Mucosa of stomach (tissue), 1 donor: ENCODE measurements at regions not wholly inside any gene's neighbourhood (a gene's known extent, or its start where the extent isn't known, plus 50 kb on each side); places are given as distances from the start of the nearest gene placed in this dataset.

Source experiments
- H3K27me3 ChIP-seq: one replicate; pipeline ENCODE4 v1.7.0; 2013; ENCODE audit warnings: mild to moderate bottlenecking, low read length; ENCODE audit not compliant: control insufficient read depth, insufficient read depth
- H3K36me3 ChIP-seq: one replicate; pipeline ENCODE4 v1.7.0; 2013; ENCODE audit warnings: low read length; ENCODE audit not compliant: control insufficient read depth, insufficient read depth
- H3K4me1 ChIP-seq: one replicate; pipeline ENCODE4 v1.7.0; 2013; ENCODE audit warnings: mild to moderate bottlenecking, low read length; ENCODE audit not compliant: control insufficient read depth, insufficient read depth
- H3K4me3 ChIP-seq: one replicate; pipeline ENCODE4 v1.7.0; 2013; ENCODE audit warnings: low read length
- H3K9ac ChIP-seq: one replicate; pipeline ENCODE4 v1.7.0; 2013; ENCODE audit warnings: mild to moderate bottlenecking, low read length, moderate library complexity
- H3K9me3 ChIP-seq: one replicate; pipeline ENCODE4 v1.7.0; 2013; ENCODE audit warnings: mild to moderate bottlenecking, low read length, moderate library complexity; ENCODE audit not compliant: control insufficient read depth
- donor health status: Pancreatic carcinoma.

DNA sequence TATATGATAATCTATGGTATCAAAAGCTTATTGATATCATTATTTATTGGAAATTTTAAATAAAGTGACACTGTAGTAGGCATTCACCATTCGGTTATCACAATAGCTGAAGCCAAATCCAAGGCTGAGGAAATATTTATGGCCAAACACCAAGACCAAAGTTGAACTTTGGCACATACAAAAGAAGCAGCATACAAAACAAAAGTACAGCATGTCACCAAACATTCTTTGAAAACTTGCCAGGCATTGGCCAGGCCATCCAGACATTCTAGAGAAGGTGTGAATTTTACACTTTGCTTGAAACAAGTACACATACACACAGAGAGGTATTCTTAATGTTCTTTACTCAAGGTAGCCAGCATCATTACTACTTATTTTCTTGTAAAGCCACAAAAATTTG is 544.4 kb upstream of the CXADR start:
- H3K9ac ChIP-seq, result no peak overlapping the region
- H3K36me3 ChIP-seq, result no peaks in the 10 kb centered on the region
- H3K4me1 ChIP-seq, result no peaks in the 10 kb centered on the region
- H3K4me3 ChIP-seq, result no peak overlapping the region
- H3K9me3 ChIP-seq, result no peaks in the 10 kb centered on the region
- H3K27me3 ChIP-seq, result no peaks in the 10 kb centered on the region

DNA sequence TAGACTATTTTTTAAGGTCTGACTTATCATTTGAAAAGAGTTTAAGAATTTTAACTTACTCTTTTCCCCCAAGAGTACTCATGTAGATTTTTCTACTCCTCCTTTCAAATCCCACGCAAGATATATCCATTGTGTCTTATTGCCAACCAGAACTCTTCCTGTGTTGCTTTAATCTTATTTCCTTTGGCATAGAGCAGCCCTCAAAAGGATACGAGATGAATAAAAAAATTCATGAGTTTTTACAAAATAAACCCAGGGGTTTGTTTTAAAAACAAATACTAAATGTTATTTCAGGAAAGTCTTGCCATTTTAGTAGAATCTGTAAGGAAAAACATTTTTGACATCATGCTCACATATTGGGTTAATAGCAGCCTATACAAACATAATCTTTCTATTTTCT is 543.2 kb upstream of the CXADR start:
- Histone ChIP-seq H3K9me3 (no peaks in the 10 kb centered on the region), H3K9ac (no peak overlapping the region), H3K4me3 (no peak overlapping the region)

DNA sequence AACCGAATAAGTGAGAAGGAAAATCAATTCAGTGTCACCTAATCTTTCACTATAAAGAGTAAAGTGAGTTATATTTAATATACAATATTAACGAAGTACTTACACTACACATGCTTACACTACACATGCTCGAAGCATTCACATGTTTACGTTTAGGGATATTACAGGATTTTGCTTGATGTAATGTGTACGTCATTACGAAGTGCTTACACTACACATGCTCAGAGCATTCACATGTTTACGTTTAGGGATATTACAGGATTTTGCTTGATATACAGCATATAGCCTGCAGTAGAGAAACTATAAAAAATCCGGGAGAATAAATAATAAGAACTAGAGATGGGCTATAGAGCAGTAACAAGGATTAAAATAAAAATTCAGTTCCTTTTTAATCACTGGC is 538.8 kb upstream of the CXADR start:
- H3K9ac ChIP-seq, result no peak overlapping the region
- no peak overlapping the region for H3K4me3 ChIP-seq
- no peaks in the 10 kb centered on the region for H3K27me3 ChIP-seq
- H3K4me1 ChIP-seq, result no peaks in the 10 kb centered on the region
- H3K36me3 ChIP-seq, result no peaks in the 10 kb centered on the region
- no peaks in the 10 kb centered on the region for H3K9me3 ChIP-seq

More for the DNA sequence above, 543.2 kb upstream of the CXADR start:
- Histone ChIP-seq H3K36me3 (no peaks in the 10 kb centered on the region), H3K4me1 (no peaks in the 10 kb centered on the region), H3K27me3 (no peaks in the 10 kb centered on the region)

DNA sequence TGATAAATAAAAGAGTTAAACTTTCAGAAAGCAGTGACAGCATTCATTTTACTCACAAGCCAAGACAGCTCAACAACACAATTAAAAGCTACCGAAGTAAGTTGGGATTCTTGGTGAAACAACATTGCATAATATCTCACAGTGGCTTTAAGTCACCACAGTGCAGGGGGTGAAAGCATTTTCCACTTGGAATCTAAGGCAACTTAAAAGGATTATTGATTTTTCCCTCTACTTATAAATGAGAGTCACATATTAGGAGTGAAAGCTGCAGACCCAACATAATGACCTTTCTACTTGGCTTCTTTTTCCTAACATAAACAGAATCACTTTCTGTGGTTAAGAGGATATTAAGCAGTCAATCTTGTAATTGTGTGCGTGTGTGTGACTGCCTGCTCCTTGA is 536.6 kb upstream of the CXADR start:
- no peaks in the 10 kb centered on the region for H3K9me3 ChIP-seq
- no peaks in the 10 kb centered on the region for H3K27me3 ChIP-seq
- no peaks in the 10 kb centered on the region for H3K36me3 ChIP-seq
- no peak overlapping the region for H3K4me3 ChIP-seq
- no peaks in the 10 kb centered on the region for H3K4me1 ChIP-seq
- H3K9ac ChIP-seq, result no peak overlapping the region

DNA sequence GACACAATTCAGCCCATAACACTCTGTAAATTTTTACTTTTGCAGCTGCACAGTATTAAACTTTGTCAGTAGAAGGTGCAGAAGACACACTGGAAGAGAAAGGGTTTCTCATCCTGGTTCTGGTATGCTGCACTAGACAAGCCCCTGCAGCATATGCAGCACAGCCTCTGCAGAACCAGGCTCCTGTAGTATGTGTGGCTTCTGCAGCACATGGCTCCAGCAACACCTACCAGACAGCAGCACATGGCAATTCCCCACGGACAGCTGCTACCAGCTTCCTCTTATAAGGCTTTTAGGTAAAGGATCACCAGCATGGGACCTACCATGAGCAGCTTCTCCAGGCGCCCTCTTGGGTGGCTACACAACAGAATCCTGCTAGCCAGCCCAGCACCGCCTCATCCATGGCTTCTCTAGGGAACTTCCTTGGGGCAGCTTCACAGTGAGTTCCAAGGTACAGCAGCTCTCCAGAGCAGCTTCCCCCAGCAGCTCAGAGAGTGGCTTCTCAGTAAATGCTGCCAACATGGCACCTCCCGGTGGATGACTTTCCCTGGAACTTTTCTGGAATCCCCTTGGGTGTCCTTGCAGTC is 534.4 kb upstream of the CXADR start:
- Histone ChIP-seq H3K36me3 (no peaks in the 10 kb centered on the region), H3K4me1 (no peaks in the 10 kb centered on the region), H3K4me3 (no peak overlapping the region), H3K9me3 (no peaks in the 10 kb centered on the region), H3K27me3 (no peaks in the 10 kb centered on the region), H3K9ac (no peak overlapping the region)

DNA sequence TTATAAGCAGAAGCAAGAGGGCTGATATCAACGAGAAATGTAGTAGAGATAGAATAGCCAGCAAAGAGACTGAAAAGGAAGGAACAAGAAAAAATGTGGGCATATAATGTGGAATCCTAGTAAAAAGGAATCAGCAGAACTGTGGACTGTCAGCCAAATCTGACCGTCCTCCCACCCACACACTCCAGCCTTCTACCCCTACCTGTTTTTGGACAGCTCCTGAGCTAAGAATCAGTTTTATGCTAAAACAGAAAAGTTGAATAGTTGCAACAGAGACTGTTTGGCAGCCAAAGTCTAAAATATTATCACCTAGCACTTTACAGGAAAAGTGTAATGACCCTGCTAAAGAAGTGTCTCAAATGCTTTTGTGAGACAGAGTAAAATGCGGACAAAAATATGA is 533.3 kb upstream of the CXADR start:
- H3K4me3 ChIP-seq, result no peak overlapping the region
- H3K9ac ChIP-seq, result no peak overlapping the region
- no peaks in the 10 kb centered on the region for H3K9me3 ChIP-seq
- H3K27me3 ChIP-seq, result no peaks in the 10 kb centered on the region
- H3K36me3 ChIP-seq, result no peaks in the 10 kb centered on the region
- H3K4me1 ChIP-seq, result no peaks in the 10 kb centered on the region

DNA sequence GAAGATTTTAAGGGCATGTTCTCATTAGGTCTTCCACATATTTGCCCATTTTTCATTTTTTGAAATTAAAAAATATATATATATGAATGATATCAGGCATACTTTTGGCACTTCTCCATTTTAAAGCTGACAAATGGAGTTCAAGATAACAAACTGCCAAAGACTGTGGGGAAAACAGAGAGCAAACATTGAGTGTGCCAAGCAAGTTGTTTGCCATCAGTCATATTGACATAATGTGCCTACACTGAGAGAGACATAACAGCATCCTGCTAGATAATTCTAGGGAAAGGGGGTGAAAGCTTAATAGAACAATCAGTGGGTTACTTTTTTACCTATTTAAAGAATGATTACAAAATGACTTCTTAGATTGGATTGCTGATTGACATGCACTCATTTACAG is 529.4 kb upstream of the CXADR start:
- no peak overlapping the region for H3K4me3 ChIP-seq
- no peaks in the 10 kb centered on the region for H3K9me3 ChIP-seq
- H3K36me3 ChIP-seq, result no peaks in the 10 kb centered on the region

DNA sequence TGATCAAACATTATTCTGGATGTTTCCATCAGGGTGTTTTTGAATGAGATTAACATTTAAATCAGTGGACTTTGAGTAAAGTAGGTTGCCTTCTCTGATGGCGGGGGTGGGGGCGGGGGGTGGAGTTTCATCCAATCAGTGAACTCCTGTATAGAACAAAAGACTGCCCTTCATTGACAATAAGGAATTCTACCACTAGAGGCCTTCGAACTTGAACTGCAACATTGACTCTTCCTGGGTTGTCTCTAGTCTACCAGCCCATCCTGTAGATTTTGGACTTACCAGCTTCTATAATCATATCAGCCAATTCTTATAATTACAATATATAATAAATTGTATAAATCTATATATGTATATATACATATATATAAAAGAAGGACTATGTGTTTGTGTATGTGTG is 520.4 kb upstream of the CXADR start:
- Histone ChIP-seq H3K9me3 (no peaks in the 10 kb centered on the region), H3K4me3 (no peak overlapping the region), H3K4me1 (no peaks in the 10 kb centered on the region), H3K27me3 (no peaks in the 10 kb centered on the region), H3K9ac (no peak overlapping the region), H3K36me3 (no peaks in the 10 kb centered on the region)

More for the DNA sequence above, 529.4 kb upstream of the CXADR start:
- Histone ChIP-seq H3K4me1 (no peaks in the 10 kb centered on the region), H3K27me3 (no peaks in the 10 kb centered on the region), H3K9ac (no peak overlapping the region)

DNA sequence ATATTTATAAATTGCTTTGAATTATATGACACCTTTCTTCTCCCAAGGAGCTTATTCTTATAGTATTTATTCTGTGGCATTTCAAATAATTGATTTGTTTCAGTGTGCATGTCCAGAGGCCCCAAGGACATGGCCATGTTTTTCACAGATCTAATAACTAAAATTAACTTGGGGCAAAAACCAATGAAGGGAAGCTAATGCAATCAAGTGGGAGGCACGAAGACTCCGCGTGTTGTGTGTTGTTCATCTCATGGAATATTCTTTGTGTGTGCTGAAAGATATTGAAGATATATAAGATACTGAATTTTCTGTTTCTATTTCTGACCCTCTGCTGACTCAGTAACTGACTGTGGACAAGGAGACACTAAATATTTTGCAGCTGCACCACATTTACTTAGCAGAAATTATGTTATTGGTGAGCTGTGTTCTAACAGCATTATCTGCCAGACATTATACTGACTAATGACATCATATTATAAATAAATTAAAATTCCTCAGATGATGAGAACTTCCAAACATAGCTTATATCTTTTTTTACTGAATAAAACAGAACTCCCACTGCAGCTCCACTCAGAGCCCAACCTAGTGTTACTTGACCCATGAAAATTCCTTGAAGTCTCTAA is 519.3 kb upstream of the CXADR start:
- Histone ChIP-seq H3K27me3 (no peaks in the 10 kb centered on the region), H3K36me3 (no peaks in the 10 kb centered on the region), H3K9ac (no peak overlapping the region), H3K4me1 (no peaks in the 10 kb centered on the region), H3K4me3 (no peak overlapping the region), H3K9me3 (no peaks in the 10 kb centered on the region)

DNA sequence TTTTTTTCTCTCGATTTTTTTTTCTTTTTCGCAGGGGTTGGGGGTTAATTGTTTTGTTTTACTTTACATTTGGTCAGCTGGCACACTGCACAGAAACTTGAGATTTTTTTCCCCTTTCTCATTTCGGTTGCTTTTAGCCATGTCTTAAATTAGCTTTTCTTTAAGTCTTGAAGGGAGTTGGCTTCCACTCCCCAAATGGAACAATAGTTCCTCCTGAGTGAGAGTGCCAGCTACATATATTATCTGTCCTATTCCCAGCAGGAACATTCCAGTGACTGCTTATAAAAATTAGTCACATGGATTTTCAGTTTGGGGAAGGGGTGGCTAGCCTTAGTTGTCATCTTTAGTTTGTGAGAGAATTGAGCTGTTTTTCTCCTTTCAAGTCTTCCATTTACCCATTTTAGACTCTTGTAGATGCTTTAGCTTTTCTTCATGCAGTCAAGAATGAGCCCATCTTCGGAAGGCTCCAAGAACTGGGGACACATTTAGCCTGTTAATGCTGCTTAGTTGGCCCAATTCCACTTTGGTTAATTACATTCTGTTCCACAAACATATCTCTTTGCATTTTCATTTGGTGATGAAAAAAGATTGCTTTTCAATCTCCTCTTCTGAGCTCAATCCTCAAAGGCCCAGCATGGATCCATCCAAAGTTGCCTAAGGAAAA is 510.1 kb upstream of the CXADR start:
- Histone ChIP-seq H3K4me3 (no peak overlapping the region), H3K36me3 (no peaks in the 10 kb centered on the region), H3K27me3 (no peaks in the 10 kb centered on the region), H3K9ac (no peak overlapping the region), H3K9me3 (no peaks in the 10 kb centered on the region), H3K4me1 (no peaks in the 10 kb centered on the region)

DNA sequence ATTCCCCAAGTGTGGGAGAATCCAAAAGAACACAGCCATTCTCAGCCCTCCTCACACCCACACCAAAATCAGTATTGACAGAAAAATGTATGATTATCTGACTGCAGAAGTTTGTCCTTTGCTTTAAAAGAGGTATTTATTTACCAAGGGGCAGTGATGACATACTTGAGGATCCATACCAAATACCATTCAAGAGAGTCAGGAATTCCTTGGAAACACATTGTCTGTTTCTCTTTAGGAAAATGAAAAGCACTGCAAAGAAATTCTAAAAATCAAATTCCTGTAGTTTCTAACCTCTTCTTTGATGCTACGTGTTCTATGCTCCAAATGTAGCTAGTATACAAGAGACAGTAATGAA is 509.6 kb upstream of the CXADR start:
- no peaks in the 10 kb centered on the region for H3K4me1 ChIP-seq
- H3K4me3 ChIP-seq, result no peak overlapping the region
- no peak overlapping the region for H3K9ac ChIP-seq
- no peaks in the 10 kb centered on the region for H3K9me3 ChIP-seq
- H3K36me3 ChIP-seq, result no peaks in the 10 kb centered on the region
- no peaks in the 10 kb centered on the region for H3K27me3 ChIP-seq

DNA sequence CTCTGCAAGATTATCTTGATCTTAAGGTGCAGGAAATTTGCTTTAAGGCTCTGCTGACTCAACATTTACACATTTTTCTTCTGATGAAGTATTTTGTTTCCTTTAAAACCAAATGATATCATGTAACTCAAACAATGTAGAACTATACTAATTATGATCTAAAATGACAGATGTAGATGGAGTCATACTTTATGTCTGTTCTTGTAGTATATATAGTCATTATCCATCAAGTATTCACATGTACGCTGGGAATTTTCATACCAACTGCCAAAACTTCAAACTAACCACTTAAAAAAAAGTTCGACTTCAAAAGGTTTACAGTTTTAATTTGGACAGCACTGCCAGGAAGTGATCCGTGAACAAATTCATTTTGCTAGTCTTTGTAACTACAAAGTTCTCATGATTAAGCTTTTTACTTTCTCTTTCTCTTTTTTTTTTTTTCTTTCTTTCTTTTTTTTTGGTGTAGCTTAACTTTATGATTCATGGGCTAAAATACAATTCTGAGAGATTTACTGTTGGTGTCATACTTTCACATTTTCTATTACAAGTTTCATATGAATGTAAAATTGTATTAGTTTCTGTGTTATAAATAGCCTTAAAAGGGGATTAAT is 509.0 kb upstream of the CXADR start:
- Histone ChIP-seq H3K9me3 (no peaks in the 10 kb centered on the region), H3K27me3 (no peaks in the 10 kb centered on the region), H3K4me3 (no peak overlapping the region), H3K4me1 (no peaks in the 10 kb centered on the region), H3K36me3 (no peaks in the 10 kb centered on the region), H3K9ac (no peak overlapping the region)
